Astrocyte of the cerebellum (primary cell): ENCODE measurements at regions not wholly inside any gene's neighbourhood (a gene's known extent, or its start where the extent isn't known, plus 50 kb on each side); places are given as distances from the start of the nearest gene placed in this dataset.
"Not testable (repeated sequence)": the region's sequence is repeated elsewhere in the genome, so short reads cannot be mapped to it uniquely, and the experiment has no call there.

Source experiments
- DNase-seq: peaks from one replicate; pipeline ENCODE4 v3.0.0-alpha.2; 2011; ENCODE audit warnings: low read depth
- H3K4me3 ChIP-seq: 2 replicates; pipeline ENCODE4 v1.5.1; 2011; ENCODE audit warnings: mild to moderate bottlenecking, low read depth, low read length, moderate library complexity
- in situ Hi-C: cut with HindIII; loops from 2 replicates; pipeline ENCODE4 v1.10.0; 2017; ENCODE audit warnings: low sequenced_read_pairs
- TF ChIP-seq, protein P1 (sequence below): IDR thresholded peaks from 2 replicates; pipeline ENCODE4 v1.5.1; 2012; ENCODE audit warnings: low read length, low read depth, moderate library complexity, mild to moderate bottlenecking; ENCODE audit errors: missing control alignments

DNA sequence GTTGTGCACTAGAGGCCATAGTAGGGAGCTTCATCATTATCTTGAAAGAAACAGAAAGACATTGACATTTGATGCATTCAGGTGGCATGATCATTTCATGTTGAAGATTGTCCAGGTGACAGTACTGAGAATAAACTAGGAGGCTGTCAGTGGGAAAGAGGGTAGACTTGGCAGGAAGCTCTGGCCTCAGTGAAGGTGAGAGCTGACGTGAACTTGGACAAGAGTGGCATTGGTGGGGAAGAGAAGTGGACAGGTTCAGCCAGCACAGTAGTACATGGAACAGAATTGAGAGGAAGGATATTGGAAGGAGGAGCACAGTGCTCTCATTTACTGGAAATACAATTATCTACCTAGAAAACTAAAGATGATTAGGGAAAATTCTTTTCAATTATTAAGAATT is 245.2 kb downstream of the CYRIA start:
- in situ Hi-C loops, result no loop called here
- TF ChIP-seq, protein P1, sequence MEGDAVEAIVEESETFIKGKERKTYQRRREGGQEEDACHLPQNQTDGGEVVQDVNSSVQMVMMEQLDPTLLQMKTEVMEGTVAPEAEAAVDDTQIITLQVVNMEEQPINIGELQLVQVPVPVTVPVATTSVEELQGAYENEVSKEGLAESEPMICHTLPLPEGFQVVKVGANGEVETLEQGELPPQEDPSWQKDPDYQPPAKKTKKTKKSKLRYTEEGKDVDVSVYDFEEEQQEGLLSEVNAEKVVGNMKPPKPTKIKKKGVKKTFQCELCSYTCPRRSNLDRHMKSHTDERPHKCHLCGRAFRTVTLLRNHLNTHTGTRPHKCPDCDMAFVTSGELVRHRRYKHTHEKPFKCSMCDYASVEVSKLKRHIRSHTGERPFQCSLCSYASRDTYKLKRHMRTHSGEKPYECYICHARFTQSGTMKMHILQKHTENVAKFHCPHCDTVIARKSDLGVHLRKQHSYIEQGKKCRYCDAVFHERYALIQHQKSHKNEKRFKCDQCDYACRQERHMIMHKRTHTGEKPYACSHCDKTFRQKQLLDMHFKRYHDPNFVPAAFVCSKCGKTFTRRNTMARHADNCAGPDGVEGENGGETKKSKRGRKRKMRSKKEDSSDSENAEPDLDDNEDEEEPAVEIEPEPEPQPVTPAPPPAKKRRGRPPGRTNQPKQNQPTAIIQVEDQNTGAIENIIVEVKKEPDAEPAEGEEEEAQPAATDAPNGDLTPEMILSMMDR, result no peak
- no peak overlapping the region for H3K4me3 ChIP-seq
- DNase-seq, result no peak

DNA sequence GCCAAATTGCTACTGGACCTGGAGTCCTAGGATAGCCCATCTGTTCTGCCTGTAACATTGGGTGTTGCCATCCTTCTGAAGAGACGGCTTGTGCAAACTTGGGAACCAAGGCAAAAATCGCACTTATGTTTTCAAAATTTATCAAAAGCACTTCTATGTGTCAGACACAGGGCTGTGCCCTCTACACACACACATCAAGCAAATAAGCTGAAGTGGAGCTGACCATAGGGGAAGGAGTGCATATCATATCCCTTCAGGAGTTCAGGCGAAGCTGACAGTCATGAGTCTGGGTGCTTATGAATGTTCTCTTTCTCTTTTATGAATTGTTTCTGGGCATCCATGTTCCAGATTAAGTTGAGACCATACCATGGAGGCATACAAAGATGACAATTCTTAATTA is 247.9 kb downstream of the CYRIA start:
- H3K4me3 ChIP-seq, result no peak overlapping the region
- in situ Hi-C loops, result no loop called here
- TF ChIP-seq, protein P1, result no peak
- no peak for DNase-seq

DNA sequence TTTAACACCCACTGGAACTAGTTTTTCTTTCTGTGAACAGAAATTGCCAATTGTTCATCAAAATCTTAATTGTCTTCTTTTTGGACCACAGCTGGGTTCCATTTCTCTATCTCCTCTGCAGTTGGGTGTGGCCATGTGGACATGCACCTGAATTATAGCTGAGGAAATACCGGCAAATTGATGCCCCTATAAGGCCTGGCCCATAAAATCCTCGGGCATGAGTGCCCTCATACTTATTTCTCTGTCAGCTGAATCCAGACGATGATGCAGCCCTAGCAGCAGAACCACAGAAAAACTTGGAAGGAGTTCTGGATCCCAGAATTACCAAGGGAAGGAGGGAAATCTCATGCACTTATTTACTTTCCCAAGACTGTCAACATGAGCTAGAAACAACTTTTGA is 249.0 kb downstream of the CYRIA start:
- H3K4me3 ChIP-seq, result no peak overlapping the region
- DNase-seq, result no peak
- in situ Hi-C loops, result no loop called here
- TF ChIP-seq, protein P1, result no peak

DNA sequence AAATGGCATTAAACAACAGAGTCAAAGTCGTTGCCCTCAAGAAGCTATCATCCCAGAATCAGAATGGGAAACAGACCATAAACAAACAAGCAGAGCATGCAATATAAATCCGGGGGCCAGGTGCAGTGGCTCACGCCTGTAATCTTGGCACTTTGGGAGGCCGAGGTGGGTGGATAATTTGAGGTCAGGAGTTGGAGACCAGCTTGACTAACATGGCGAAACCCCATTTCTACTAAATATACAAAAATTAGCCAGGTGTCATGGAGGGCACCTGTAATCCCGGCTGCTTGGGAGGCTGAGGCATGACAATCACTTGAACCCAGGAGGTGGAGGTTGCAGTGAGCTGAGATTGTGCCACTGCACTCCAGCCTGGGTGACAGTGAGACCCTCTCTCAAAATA is 249.8 kb downstream of the CYRIA start:
- DNase-seq, in situ Hi-C loops, H3K4me3 ChIP-seq: not testable (repeated sequence)

DNA sequence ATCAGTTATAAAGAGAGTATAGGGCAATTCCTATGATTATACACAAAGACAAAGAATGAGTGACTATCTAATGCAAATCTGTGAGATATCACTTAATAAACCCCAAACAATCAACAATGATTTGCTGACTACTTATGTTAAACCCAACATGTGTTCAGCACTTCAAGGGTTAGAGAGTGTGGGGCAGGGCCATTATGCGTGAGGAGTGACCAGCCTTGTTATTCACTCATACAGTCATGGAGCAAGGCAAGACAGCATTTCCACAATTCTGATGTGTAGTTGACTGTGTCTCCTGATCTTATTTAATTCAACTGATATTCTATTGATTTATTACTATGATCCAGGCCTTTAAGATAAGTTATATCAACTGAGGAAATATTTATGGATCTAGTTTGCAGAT is 251.7 kb downstream of the CYRIA start:
- in situ Hi-C loops, result no loop called here
- DNase-seq, result no peak
- TF ChIP-seq, protein P1, result no peak

DNA sequence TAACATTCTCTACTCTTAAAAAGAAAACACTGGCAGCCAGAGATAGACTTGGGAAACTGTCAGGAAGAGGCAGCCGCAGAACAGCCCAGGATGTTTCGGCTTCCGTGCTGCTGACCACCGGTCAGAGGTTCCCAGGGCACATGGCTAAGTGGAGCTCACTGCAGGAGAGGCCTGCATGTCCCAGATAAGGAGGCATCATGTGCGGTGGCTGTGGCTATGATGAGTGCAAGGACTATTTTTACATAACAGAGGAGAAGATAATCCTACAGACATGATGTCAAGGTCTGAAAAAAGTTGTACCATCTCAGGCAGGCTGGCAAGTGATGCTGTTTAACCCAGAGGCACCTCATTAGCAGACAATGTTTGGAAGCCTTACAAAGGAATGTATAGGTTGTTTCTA is 252.3 kb downstream of the CYRIA start:
- no peak overlapping the region for H3K4me3 ChIP-seq
- DNase-seq, result no peak
- in situ Hi-C loops, result no loop called here
- TF ChIP-seq, protein P1, result no peak

More for the DNA sequence above, 251.7 kb downstream of the CYRIA start:
- H3K4me3 ChIP-seq, result no peak overlapping the region

DNA sequence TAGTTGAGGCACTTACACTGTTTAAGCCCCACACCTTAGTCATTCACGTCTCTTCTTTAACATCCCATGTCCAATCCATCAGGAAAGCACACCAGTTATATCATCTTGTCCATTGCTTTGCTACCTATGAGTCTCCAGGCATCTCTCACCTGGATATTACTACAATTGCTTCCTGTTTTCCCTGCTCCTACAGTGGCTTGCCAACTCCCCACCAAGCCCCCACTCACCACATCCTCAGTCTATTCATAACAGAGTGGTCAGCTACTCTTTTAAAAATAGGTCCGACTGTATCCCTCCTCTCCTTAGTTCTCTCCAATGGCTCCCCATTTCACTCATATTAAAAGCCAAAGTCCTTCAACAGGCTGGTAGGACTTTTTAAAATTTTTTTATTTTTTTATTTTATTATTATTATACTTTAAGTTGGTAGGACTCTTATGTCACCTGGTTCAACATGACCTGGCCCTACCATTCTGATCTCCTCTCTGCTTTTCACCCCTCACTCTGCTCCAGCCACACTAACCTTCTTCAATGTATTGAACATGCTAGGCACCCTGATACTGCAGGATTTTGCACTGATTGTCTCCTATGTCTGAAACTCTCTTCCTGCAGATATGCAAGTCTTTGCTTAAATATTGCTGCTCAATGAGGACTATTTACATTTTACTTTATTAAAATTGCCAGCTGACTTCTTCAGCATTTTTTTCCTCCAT is 253.2 kb downstream of the CYRIA start:
- DNase-seq, result no peak
- in situ Hi-C loops, result no loop called here
- TF ChIP-seq, protein P1, result no peak
- no peak overlapping the region for H3K4me3 ChIP-seq
